ENCODE measurements at regions not wholly inside any gene's neighbourhood (a gene's known extent, or its start where the extent isn't known, plus 50 kb on each side); places are given as distances from the start of the nearest gene placed in this dataset.

DNA sequence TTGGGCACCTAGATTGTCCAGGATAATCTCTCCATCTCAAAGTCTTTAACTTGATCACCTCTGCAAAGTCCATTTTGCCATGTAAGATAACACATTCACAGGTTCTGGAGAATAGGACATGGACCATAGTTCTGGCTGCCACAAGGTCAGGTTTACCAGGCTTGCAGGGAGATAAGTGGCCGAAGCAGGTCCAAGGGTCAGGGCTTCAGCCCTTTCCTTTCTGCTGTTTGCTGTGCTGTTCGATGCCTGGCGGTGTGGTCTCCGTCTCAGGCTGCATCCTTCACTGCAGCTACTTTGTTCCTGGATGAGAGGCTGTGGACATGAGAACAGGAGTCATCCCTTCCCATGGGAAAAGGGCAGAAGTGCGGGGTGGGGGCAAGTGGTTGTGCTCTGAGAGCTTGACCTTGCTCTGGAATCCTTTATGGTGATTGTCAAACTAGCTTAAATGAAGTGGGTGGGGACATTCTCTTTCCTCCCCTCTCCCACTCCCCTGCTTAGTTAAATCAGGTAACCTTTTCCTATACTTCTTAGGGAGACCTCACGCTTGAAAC, 320.2 kb upstream of the C2CD4B start:
- TF ChIP-seq, protein P1, sequence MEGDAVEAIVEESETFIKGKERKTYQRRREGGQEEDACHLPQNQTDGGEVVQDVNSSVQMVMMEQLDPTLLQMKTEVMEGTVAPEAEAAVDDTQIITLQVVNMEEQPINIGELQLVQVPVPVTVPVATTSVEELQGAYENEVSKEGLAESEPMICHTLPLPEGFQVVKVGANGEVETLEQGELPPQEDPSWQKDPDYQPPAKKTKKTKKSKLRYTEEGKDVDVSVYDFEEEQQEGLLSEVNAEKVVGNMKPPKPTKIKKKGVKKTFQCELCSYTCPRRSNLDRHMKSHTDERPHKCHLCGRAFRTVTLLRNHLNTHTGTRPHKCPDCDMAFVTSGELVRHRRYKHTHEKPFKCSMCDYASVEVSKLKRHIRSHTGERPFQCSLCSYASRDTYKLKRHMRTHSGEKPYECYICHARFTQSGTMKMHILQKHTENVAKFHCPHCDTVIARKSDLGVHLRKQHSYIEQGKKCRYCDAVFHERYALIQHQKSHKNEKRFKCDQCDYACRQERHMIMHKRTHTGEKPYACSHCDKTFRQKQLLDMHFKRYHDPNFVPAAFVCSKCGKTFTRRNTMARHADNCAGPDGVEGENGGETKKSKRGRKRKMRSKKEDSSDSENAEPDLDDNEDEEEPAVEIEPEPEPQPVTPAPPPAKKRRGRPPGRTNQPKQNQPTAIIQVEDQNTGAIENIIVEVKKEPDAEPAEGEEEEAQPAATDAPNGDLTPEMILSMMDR (IDR thresholded peaks at IDR 0.05): no peak
- TF ChIP-seq POLR2A (IDR thresholded peaks at IDR 0.05) (no peak), POLR2AphosphoS5 (IDR thresholded peaks at IDR 0.05; ENCODE audit: insufficient read depth in 1 of 2, low read depth in 1 of 2) (no peak)
